ENCODE measurements at regions not wholly inside any gene's neighbourhood (a gene's known extent, or its start where the extent isn't known, plus 50 kb on each side); places are given as distances from the start of the nearest gene placed in this dataset.
"Not testable (repeated sequence)": the region's sequence is repeated elsewhere in the genome, so short reads cannot be mapped to it uniquely, and the experiment has no call there.

GRCh38 chr5:44756097-44756496 is 52.6 kb upstream of the MRPS30 start:
- not testable (repeated sequence) for H3K4me3 ChIP-seq (replicated peaks; ENCODE audit: low read depth, low read length); DNase-seq (ENCODE audit: extremely low read depth, low read depth)

- no peak for TF ChIP-seq CTCF (IDR thresholded peaks at IDR 0.05; ENCODE audit: low read depth, low read length, missing control alignments)
- no peak for DNase-seq (ENCODE audit: extremely low read depth, low read depth)
- H3K4me3 ChIP-seq (replicated peaks; ENCODE audit: low read depth, low read length), result no peak overlapping the region
These were observed 61.4 kb upstream of the MRPS30 start for GRCh38 chr5:44747396-44747795.

- no peak for TF ChIP-seq CTCF (IDR thresholded peaks at IDR 0.05; ENCODE audit: low read depth, low read length, missing control alignments)
These were observed 68.1 kb upstream of the MRPS30 start for GRCh38 chr5:44740660-44741059.

GRCh38 chr5:44729536-44729935 is 79.2 kb upstream of the MRPS30 start:
- H3K4me3 ChIP-seq (replicated peaks; ENCODE audit: low read depth, low read length), result no peak overlapping the region
- no peak for TF ChIP-seq CTCF (IDR thresholded peaks at IDR 0.05; ENCODE audit: low read depth, low read length, missing control alignments)
- DNase-seq (ENCODE audit: extremely low read depth, low read depth), result no peak

More at GRCh38 chr5:44740660-44741059, 68.1 kb upstream of the MRPS30 start:
- no peak overlapping the region for H3K4me3 ChIP-seq (replicated peaks; ENCODE audit: low read depth, low read length)
- no peak for DNase-seq (ENCODE audit: extremely low read depth, low read depth)

GRCh38 chr5:44727100-44727499 is 81.6 kb upstream of the MRPS30 start:
- DNase-seq (ENCODE audit: extremely low read depth, low read depth), result no peak
- H3K4me3 ChIP-seq (replicated peaks; ENCODE audit: low read depth, low read length), result no peak overlapping the region
- no peak for TF ChIP-seq CTCF (IDR thresholded peaks at IDR 0.05; ENCODE audit: low read depth, low read length, missing control alignments)

GRCh38 chr5:44719856-44720255 is 88.9 kb upstream of the MRPS30 start:
- no peak for DNase-seq (ENCODE audit: extremely low read depth, low read depth)
- TF ChIP-seq CTCF (IDR thresholded peaks at IDR 0.05; ENCODE audit: low read depth, low read length, missing control alignments), result no peak
- no peak overlapping the region for H3K4me3 ChIP-seq (replicated peaks; ENCODE audit: low read depth, low read length)

GRCh38 chr5:44714871-44715561 is 93.7 kb upstream of the MRPS30 start:
- no peak for TF ChIP-seq CTCF (IDR thresholded peaks at IDR 0.05; ENCODE audit: low read depth, low read length, missing control alignments)
- H3K4me3 ChIP-seq (replicated peaks; ENCODE audit: low read depth, low read length), result no peak overlapping the region
- no peak for DNase-seq (ENCODE audit: extremely low read depth, low read depth)
